ENCODE measurements at regions not wholly inside any gene's neighbourhood (a gene's known extent, or its start where the extent isn't known, plus 50 kb on each side); places are given as distances from the start of the nearest gene placed in this dataset.

GRCh38 chr9:12494411-12494810 is 198.8 kb upstream of the TYRP1 start:
- no peak overlapping the region for H3K4me3 ChIP-seq (ENCODE audit: low read length)
- TF ChIP-seq CTCF (conservative IDR thresholded peaks at IDR 0.05; ENCODE audit: low read length) = no peak
- no peak for DNase-seq (ENCODE audit: low read depth)

GRCh38 chr9:12497790-12498189 is 195.4 kb upstream of the TYRP1 start:
- no peak for DNase-seq (ENCODE audit: low read depth)
- H3K4me3 ChIP-seq (ENCODE audit: low read length) = no peak overlapping the region
- TF ChIP-seq CTCF (conservative IDR thresholded peaks at IDR 0.05; ENCODE audit: low read length) = no peak

- no peak for TF ChIP-seq CTCF (conservative IDR thresholded peaks at IDR 0.05; ENCODE audit: low read length)
- no peak for DNase-seq (ENCODE audit: low read depth)
- H3K4me3 ChIP-seq (ENCODE audit: low read length) = no peak overlapping the region
Measured at GRCh38 chr9:12502520-12502919, 190.7 kb upstream of the TYRP1 start.

- H3K4me3 ChIP-seq (ENCODE audit: low read length) = no peak overlapping the region
- DNase-seq (ENCODE audit: low read depth) = no peak
- TF ChIP-seq CTCF (conservative IDR thresholded peaks at IDR 0.05; ENCODE audit: low read length) = no peak
Measured at GRCh38 chr9:12503606-12504122, 189.5 kb upstream of the TYRP1 start.

- no peak for TF ChIP-seq CTCF (conservative IDR thresholded peaks at IDR 0.05; ENCODE audit: low read length)
- H3K4me3 ChIP-seq (ENCODE audit: low read length) = no peak overlapping the region
- no peak for DNase-seq (ENCODE audit: low read depth)
Measured at GRCh38 chr9:12510551-12510950, 182.6 kb upstream of the TYRP1 start.

- no peak for TF ChIP-seq CTCF (conservative IDR thresholded peaks at IDR 0.05; ENCODE audit: low read length)
- DNase-seq (ENCODE audit: low read depth) = no peak
- no peak overlapping the region for H3K4me3 ChIP-seq (ENCODE audit: low read length)
Measured at GRCh38 chr9:12511726-12512125, 181.5 kb upstream of the TYRP1 start.

GRCh38 chr9:12516031-12516430 is 177.2 kb upstream of the TYRP1 start:
- no peak for DNase-seq (ENCODE audit: low read depth)
- TF ChIP-seq CTCF (conservative IDR thresholded peaks at IDR 0.05; ENCODE audit: low read length) = no peak
- no peak overlapping the region for H3K4me3 ChIP-seq (ENCODE audit: low read length)
